HG02938 (cell line): ENCODE measurements at regions not wholly inside any gene's neighbourhood (a gene's known extent, or its start where the extent isn't known, plus 50 kb on each side); places are given as distances from the start of the nearest gene placed in this dataset.

Source experiments
- ATAC-seq: cut with Tn5 transposase; IDR thresholded peaks from one replicate; pipeline ENCODE4 v1.9.1; 2021; ENCODE audit warnings: mild to moderate bottlenecking, moderate library complexity; ENCODE audit not compliant: unreplicated experiment

- ATAC-seq: no peak
Observed at GRCh38 chr4:161237495-161237894, 926.3 kb downstream of the FSTL5 start.

- no peak for ATAC-seq
Observed at GRCh38 chr4:161225327-161225726, 938.5 kb downstream of the FSTL5 start.

GRCh38 chr4:161222889-161223288 lies 940.9 kb downstream of the FSTL5 start:
- no peak for ATAC-seq

GRCh38 chr4:161208564-161208963 lies 955.2 kb downstream of the FSTL5 start:
- no peak for ATAC-seq

GRCh38 chr4:161206528-161207080 lies 957.2 kb downstream of the FSTL5 start:
- ATAC-seq: no peak

GRCh38 chr4:161203865-161204264 lies 959.9 kb downstream of the FSTL5 start:
- ATAC-seq: no peak

GRCh38 chr4:161197912-161198311 lies 965.9 kb downstream of the FSTL5 start:
- ATAC-seq: no peak

- ATAC-seq: no peak
Observed at GRCh38 chr4:161197474-161197873, 966.3 kb downstream of the FSTL5 start.

- no peak for ATAC-seq
Observed at GRCh38 chr4:161189286-161190134, 974.3 kb downstream of the FSTL5 start.

GRCh38 chr4:161188578-161188977 lies 975.2 kb downstream of the FSTL5 start:
- ATAC-seq: no peak

- ATAC-seq: no peak
Observed at GRCh38 chr4:161187569-161187968, 976.2 kb downstream of the FSTL5 start.

- no peak for ATAC-seq
Observed at GRCh38 chr4:161186750-161187149, 977.0 kb downstream of the FSTL5 start.

- no peak for ATAC-seq
Observed at GRCh38 chr4:161186012-161186411, 977.8 kb downstream of the FSTL5 start.

GRCh38 chr4:161183729-161184128 lies 980.1 kb downstream of the FSTL5 start:
- ATAC-seq: no peak

- no peak for ATAC-seq
Observed at GRCh38 chr4:161182913-161183312, 980.9 kb downstream of the FSTL5 start.

GRCh38 chr4:161178310-161178709 lies 985.5 kb downstream of the FSTL5 start:
- ATAC-seq: no peak

GRCh38 chr4:161172396-161173026 lies 991.3 kb downstream of the FSTL5 start:
- ATAC-seq: no peak

- no peak for ATAC-seq
Observed at GRCh38 chr4:161167539-161167938, 996.3 kb downstream of the FSTL5 start.

- no peak for ATAC-seq
Observed at GRCh38 chr4:161160718-161161117, 1003.1 kb downstream of the FSTL5 start.

GRCh38 chr4:161148051-161148450 lies 1015.7 kb downstream of the FSTL5 start:
- ATAC-seq: no peak

GRCh38 chr4:161143375-161143774 lies 1020.4 kb downstream of the FSTL5 start:
- ATAC-seq: no peak

- ATAC-seq: no peak
Observed at GRCh38 chr4:161134795-161135194, 1029.0 kb downstream of the FSTL5 start.
